ENCODE measurements at regions not wholly inside any gene's neighbourhood (a gene's known extent, or its start where the extent isn't known, plus 50 kb on each side); places are given as distances from the start of the nearest gene placed in this dataset.

DNA sequence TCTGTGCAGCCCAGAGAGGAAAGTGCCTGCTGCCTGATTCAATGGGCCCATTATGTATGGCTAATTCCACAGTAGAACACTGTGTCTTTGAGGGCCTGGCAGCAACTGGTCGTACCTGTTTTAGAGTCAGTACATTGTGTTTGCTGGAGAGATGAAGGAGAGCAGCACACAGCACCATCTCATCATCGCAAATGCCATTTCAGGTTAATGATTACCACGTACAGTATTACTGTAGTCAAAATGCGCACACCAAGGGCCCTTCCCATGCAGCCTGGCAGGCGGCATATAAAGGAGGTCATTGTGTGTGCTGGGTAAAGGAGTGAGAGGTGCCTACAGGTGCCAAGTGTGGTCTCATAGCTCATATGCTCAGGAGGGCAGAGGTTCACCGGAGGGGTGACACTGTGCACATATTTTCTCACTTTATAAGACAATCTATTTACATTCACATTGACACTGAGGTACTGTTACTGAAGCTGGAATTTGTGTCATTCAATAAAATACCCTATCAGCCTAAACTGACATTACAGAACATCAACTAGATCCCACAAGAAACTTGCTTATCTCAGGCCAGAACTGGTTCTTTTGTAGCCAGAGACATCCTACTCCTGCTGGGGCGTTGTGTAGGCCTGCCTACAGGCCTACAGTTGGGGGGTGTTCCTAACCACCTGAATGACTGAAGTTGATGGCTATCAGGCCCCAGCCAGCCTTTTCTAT is 90.4 kb downstream of the APIP start (continued):
- TF ChIP-seq ZNF205 (CRISPR knock-in tag; IDR thresholded peaks at IDR 0.05) (0 out of 2 replicates have a peak, but pooled peaks have one; percentile 22), ZNF766 (CRISPR knock-in tag; IDR thresholded peaks at IDR 0.05; ENCODE audit: borderline replicate concordance) (no peak), RAD51 (IDR thresholded peaks at IDR 0.05; ENCODE audit: borderline replicate concordance) (no peak), SAP130 (CRISPR knock-in tag; IDR thresholded peaks at IDR 0.05; ENCODE audit: low read depth) (peak; percentile 60), ZFP36L2 (CRISPR knock-in tag; IDR thresholded peaks at IDR 0.05) (no peak), ZNF564 (CRISPR knock-in tag; IDR thresholded peaks at IDR 0.05) (0 out of 2 replicates have a peak, but pooled peaks have one; percentile 27), HNF4A (CRISPR knock-in tag; IDR thresholded peaks at IDR 0.05) (peak; percentile 73), RAD21 (CRISPR knock-in tag; IDR thresholded peaks at IDR 0.05) (peak; percentile 8; the same call in 1 of the 2 replicates), IKZF1 (IDR thresholded peaks at IDR 0.05) (no peak), NCOA2 (CRISPR knock-in tag; IDR thresholded peaks at IDR 0.05) (peak; percentile 71), ZFX (CRISPR knock-in tag; IDR thresholded peaks at IDR 0.05; ENCODE audit: low read depth) (peak; percentile 86), ZNF484 (CRISPR knock-in tag; IDR thresholded peaks at IDR 0.05; ENCODE audit: borderline replicate concordance, low read depth) (no peak), MEIS1 (CRISPR knock-in tag; IDR thresholded peaks at IDR 0.05; ENCODE audit: borderline replicate concordance) (peak; percentile 53; the same call in 1 of the 2 replicates), DPF2 (CRISPR knock-in tag; IDR thresholded peaks at IDR 0.05; ENCODE audit: borderline replicate concordance, low read depth) (peak; percentile 62), IRX3 (CRISPR knock-in tag; IDR thresholded peaks at IDR 0.05; ENCODE audit: borderline replicate concordance, low read depth) (no peak), TARDBP (CRISPR knock-in tag; IDR thresholded peaks at IDR 0.05) (peak; percentile 68), MYNN (CRISPR knock-in tag; IDR thresholded peaks at IDR 0.05; ENCODE audit: low read depth) (no peak), ZNF546 (CRISPR knock-in tag; conservative IDR thresholded peaks at IDR 0.05) (no peak)
- TF ChIP-seq, protein P1, sequence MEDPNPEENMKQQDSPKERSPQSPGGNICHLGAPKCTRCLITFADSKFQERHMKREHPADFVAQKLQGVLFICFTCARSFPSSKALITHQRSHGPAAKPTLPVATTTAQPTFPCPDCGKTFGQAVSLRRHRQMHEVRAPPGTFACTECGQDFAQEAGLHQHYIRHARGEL (CRISPR knock-in tag; IDR thresholded peaks at IDR 0.05) = no peak
- TF ChIP-seq, protein P2, sequence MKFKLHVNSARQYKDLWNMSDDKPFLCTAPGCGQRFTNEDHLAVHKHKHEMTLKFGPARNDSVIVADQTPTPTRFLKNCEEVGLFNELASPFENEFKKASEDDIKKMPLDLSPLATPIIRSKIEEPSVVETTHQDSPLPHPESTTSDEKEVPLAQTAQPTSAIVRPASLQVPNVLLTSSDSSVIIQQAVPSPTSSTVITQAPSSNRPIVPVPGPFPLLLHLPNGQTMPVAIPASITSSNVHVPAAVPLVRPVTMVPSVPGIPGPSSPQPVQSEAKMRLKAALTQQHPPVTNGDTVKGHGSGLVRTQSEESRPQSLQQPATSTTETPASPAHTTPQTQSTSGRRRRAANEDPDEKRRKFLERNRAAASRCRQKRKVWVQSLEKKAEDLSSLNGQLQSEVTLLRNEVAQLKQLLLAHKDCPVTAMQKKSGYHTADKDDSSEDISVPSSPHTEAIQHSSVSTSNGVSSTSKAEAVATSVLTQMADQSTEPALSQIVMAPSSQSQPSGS (CRISPR knock-in tag; IDR thresholded peaks at IDR 0.05) = peak; percentile 9; the same call in 1 of the 2 replicates
- TF ChIP-seq, protein P3, sequence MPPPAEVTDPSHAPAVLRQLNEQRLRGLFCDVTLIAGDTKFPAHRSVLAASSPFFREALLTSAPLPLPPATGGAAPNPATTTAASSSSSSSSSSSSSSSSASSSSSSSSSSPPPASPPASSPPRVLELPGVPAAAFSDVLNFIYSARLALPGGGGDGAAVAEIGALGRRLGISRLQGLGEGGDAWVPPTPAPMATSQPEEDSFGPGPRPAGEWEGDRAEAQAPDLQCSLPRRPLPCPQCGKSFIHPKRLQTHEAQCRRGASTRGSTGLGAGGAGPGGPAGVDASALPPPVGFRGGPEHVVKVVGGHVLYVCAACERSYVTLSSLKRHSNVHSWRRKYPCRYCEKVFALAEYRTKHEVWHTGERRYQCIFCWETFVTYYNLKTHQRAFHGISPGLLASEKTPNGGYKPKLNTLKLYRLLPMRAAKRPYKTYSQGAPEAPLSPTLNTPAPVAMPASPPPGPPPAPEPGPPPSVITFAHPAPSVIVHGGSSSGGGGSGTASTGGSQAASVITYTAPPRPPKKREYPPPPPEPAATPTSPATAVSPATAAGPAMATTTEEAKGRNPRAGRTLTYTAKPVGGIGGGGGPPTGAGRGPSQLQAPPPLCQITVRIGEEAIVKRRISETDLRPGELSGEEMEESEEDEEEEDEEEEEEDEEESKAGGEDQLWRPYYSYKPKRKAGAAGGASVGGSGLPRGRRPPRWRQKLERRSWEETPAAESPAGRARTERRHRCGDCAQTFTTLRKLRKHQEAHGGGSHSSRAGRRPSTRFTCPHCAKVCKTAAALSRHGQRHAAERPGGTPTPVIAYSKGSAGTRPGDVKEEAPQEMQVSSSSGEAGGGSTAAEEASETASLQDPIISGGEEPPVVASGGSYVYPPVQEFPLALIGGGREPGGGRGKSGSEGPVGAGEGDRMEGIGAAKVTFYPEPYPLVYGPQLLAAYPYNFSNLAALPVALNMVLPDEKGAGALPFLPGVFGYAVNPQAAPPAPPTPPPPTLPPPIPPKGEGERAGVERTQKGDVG (CRISPR knock-in tag; IDR thresholded peaks at IDR 0.05; ENCODE audit: borderline replicate concordance) = peak; percentile 41; the same call in 1 of the 2 replicates
- TF ChIP-seq, protein P4, sequence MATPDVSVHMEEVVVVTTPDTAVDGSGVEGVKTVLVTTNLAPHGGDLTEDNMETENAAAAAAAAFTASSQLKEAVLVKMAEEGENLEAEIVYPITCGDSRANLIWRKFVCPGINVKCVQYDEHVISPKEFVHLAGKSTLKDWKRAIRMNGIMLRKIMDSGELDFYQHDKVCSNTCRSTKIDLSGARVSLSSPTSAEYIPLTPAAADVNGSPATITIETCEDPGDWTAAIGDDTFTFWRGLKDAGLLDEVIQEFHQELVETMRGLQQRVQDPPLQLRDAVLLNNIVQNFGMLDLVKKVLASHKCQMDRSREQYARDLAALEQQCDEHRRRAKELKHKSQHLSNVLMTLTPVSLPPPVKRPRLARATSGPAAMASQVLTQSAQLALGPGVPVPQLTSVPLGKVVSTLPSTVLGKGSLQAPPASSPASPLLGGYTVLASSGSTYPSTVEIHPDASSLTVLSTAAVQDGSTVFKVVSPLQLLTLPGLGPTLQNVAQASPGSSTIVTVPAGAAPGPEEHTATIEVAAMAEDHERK (CRISPR knock-in tag; IDR thresholded peaks at IDR 0.05; ENCODE audit: low read depth) = no peak
